MCF 10A (cell line): ENCODE measurements at regions not wholly inside any gene's neighbourhood (a gene's known extent, or its start where the extent isn't known, plus 50 kb on each side); places are given as distances from the start of the nearest gene placed in this dataset.
A peak's percentile ranks its signal among the peaks of the same experiment; 100 is the strongest.
"Not testable (repeated sequence)": the region's sequence is repeated elsewhere in the genome, so short reads cannot be mapped to it uniquely, and the experiment has no call there.

Experiments
- BruUV-seq: library from RNA; stranded (reverse); fragments of 400-500 nt; replicated peaks from 2 replicates; lab custom pipeline; 2021; lab: Mats Ljungman, UMichigan
- CTCF ChIA-PET: fragments of 300-600 bp; sonication (Branson Sonifier 250); formaldehyde crosslinking; extraction: SDS; loops from one replicate; lab custom pipeline; 2021; ENCODE audit warnings: antibody characterized with exemption, inconsistent platforms; lab: Yijun Ruan, JAX
- POLR2A ChIA-PET: fragments of 300-600, 350-650 bp; sonication (Branson Sonifier 250); formaldehyde crosslinking; extraction: SDS; loops from one replicate; lab custom pipeline; 2020; ENCODE audit warnings: antibody characterized with exemption, inconsistent platforms; lab: Yijun Ruan, JAX
- DNase-seq: peaks from one replicate; pipeline ENCODE4 v3.0.0-alpha.2; 2018; ENCODE audit not compliant: unreplicated experiment
- H3K27ac Mint-ChIP-seq: one replicate; pipeline ENCODE4 v1.8.0; 2022; ENCODE audit warnings: mild to moderate bottlenecking, low read depth, mixed read lengths; ENCODE audit not compliant: unreplicated experiment
- H3K27me3 Mint-ChIP-seq: one replicate; pipeline ENCODE4 v1.8.0; 2022; ENCODE audit warnings: mixed read lengths; ENCODE audit not compliant: insufficient read depth, unreplicated experiment
- H3K36me3 Mint-ChIP-seq: one replicate; pipeline ENCODE4 v1.8.0; 2022; ENCODE audit warnings: mild to moderate bottlenecking, moderate library complexity, mixed read lengths; ENCODE audit not compliant: insufficient read depth, unreplicated experiment
- H3K4me1 Mint-ChIP-seq: one replicate; pipeline ENCODE4 v1.8.0; 2022; ENCODE audit warnings: mixed read lengths; ENCODE audit not compliant: insufficient read depth, unreplicated experiment
- H3K4me3 Mint-ChIP-seq: one replicate; pipeline ENCODE4 v1.8.0; 2022; ENCODE audit warnings: mild to moderate bottlenecking, moderate library complexity, mixed read lengths; ENCODE audit not compliant: unreplicated experiment
- H3K9me3 Mint-ChIP-seq: one replicate; pipeline ENCODE4 v1.8.0; 2022; ENCODE audit warnings: mixed read lengths; ENCODE audit not compliant: unreplicated experiment
- CTCF ChIP-seq: fragments of 200-600 bp; IDR thresholded peaks from one replicate; pipeline ENCODE4 v1.8.0; 2022; ENCODE audit warnings: antibody characterized with exemption, mild to moderate bottlenecking; ENCODE audit not compliant: unreplicated experiment
- intact Hi-C: fragments of 100-400 bp; cut with micrococcal nuclease; formaldehyde crosslinking; loops from 2 replicates; pipeline ENCODE4 v1.14.1; 2022

DNA sequence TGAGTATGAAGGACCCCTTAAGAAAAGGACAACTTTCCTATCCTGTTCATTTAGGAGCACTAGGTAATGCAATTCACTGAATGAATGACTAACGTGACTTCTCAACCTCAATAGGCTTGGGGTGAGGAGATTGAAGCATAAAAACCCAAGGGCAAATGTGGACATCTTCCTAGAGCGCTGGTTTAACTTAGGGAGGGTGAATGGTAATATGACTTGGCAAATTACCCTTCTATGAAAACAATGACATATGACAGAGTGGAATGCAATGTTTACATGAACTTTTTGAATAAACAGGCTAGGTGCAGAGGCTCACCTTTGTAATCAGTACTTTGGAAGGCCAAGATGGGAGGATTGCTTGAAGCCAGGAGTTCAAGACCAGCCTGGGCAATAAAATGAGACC lies 83.9 kb upstream of the ANK3 start:
- H3K27me3 Mint-ChIP-seq = no peaks in the 10 kb centered on the region
- no peak for TF ChIP-seq CTCF
- ChIA-PET POLR2A (interaction anchor here (1.7 kb wide), 1 partner anchor 14 kb away, joined by 3 read pairs; no protein-coding TSS in a partner anchor), CTCF (interaction anchor here (0.9 kb wide), 2 partner anchors 29 to 264 kb away, joined by 3 to 5 read pairs; no protein-coding TSS in a partner anchor)
- H3K4me3 Mint-ChIP-seq = no peak overlapping the region
- no peaks in the 10 kb centered on the region for H3K9me3 Mint-ChIP-seq
- no peaks in the 10 kb centered on the region for H3K36me3 Mint-ChIP-seq
- no TSS peak for BruUV-seq
- peaks cover 7% of the 10 kb centered on the region for H3K4me1 Mint-ChIP-seq
- peak overlapping the region; percentile 29 for H3K27ac Mint-ChIP-seq
- intact Hi-C loops = no loop called here
- DNase-seq = peak; percentile 78

- H3K36me3 Mint-ChIP-seq = no peaks in the 10 kb centered on the region
These were observed 80.4 kb upstream of the ANK3 start for GRCh38 chr10:60470091-60470490.

GRCh38 chr10:60469147-60469546 lies 79.5 kb upstream of the ANK3 start:
- intact Hi-C loops, H3K9me3 Mint-ChIP-seq, CTCF ChIA-PET, H3K27me3 Mint-ChIP-seq, H3K27ac Mint-ChIP-seq, DNase-seq, POLR2A ChIA-PET, H3K36me3 Mint-ChIP-seq, H3K4me3 Mint-ChIP-seq, BruUV-seq: not testable (repeated sequence)
- H3K4me1 Mint-ChIP-seq = peaks cover 22% of the 10 kb centered on the region

More at GRCh38 chr10:60470091-60470490, 80.4 kb upstream of the ANK3 start:
- Mint-ChIP-seq H3K27ac (no peak overlapping the region), H3K4me1 (peaks cover 22% of the 10 kb centered on the region), H3K4me3 (no peak overlapping the region), H3K9me3 (no peaks in the 10 kb centered on the region), H3K27me3 (no peaks in the 10 kb centered on the region)
- no TSS peak for BruUV-seq
- intact Hi-C loops = no loop called here
- no peak for TF ChIP-seq CTCF
- no peak for DNase-seq
- ChIA-PET POLR2A (interaction anchor here (0.7 to 1.0 kb wide), 2 partner anchors 10 to 13 kb away, joined by 4 to 6 read pairs; no protein-coding TSS in a partner anchor), CTCF (interaction anchor here (0.8 kb wide), 1 partner anchor 36 kb away, joined by 4 read pairs; no protein-coding TSS in a partner anchor)

- BruUV-seq = no TSS peak
- CTCF ChIA-PET = interaction anchor here (0.6 to 2.3 kb wide), 5 partner anchors 10 to 352 kb away, joined by 3 to 5 read pairs (median 4); no protein-coding TSS in a partner anchor
- H3K9me3 Mint-ChIP-seq = no peaks in the 10 kb centered on the region
These were observed 77.5 kb upstream of the ANK3 start for GRCh38 chr10:60467202-60467546.

More at GRCh38 chr10:60467202-60467546, 77.5 kb upstream of the ANK3 start:
- intact Hi-C loops = no loop called here
- H3K27ac Mint-ChIP-seq = no peak overlapping the region
- H3K27me3 Mint-ChIP-seq = no peaks in the 10 kb centered on the region
- peaks cover 15% of the 10 kb centered on the region for H3K4me1 Mint-ChIP-seq
- DNase-seq = no peak
- no peaks in the 10 kb centered on the region for H3K36me3 Mint-ChIP-seq
- no peak for TF ChIP-seq CTCF
- H3K4me3 Mint-ChIP-seq = no peak overlapping the region
- POLR2A ChIA-PET = interaction anchor here (0.6 to 1.2 kb wide), 3 partner anchors 12 to 181 kb away, joined by 3 to 4 read pairs (median 4); no protein-coding TSS in a partner anchor
